Fibroblast of lung (primary cell): ENCODE measurements at regions not wholly inside any gene's neighbourhood (a gene's known extent, or its start where the extent isn't known, plus 50 kb on each side); places are given as distances from the start of the nearest gene placed in this dataset.

Source experiments
- DNase-seq, 2 donors: peaks; one replicate each; pipeline versions ENCODE4 v3.0.0 to v3.0.0-alpha.2; 2010; ENCODE audit warnings: low read depth in 2 of 2
- H2AFZ ChIP-seq: 2 replicates; pipeline ENCODE4 v1.5.1; 2012; ENCODE audit warnings: low read length, control low read depth, inconsistent platforms
- H3K27ac ChIP-seq: 2 replicates; pipeline ENCODE4 v1.5.1; 2011; ENCODE audit warnings: low read length, control low read depth; ENCODE audit not compliant: insufficient read depth
- H3K27me3 ChIP-seq: 2 replicates; pipeline ENCODE4 v1.5.1; 2011; ENCODE audit warnings: mild to moderate bottlenecking, low read length; ENCODE audit not compliant: control insufficient read depth, insufficient read depth
- H3K36me3 ChIP-seq: 2 replicates; pipeline ENCODE4 v1.5.1; 2011; ENCODE audit warnings: low read length; ENCODE audit not compliant: control insufficient read depth, insufficient read depth
- H3K4me1 ChIP-seq: 2 replicates; pipeline ENCODE4 v1.5.1; 2011; ENCODE audit warnings: low read length; ENCODE audit not compliant: control insufficient read depth, insufficient read depth; ENCODE audit errors: extremely low read depth
- H3K4me2 ChIP-seq: 2 replicates; pipeline ENCODE4 v1.5.1; 2011; ENCODE audit warnings: low read length, control low read depth; ENCODE audit not compliant: insufficient read depth; ENCODE audit errors: extremely low read depth
- H3K4me3 ChIP-seq, 4 experiments: fragments of 200-600 bp in 1 of 4; sonication (generic) in 1 of 4; replicated peaks in 1 of 4; 2 replicates each; pipeline ENCODE4 v1.5.1; 2011 to 2016; ENCODE audit warnings: low read length in 4 of 4, low read depth in 3 of 4, mild to moderate bottlenecking in 3 of 4, control low read depth in 2 of 4, inconsistent platforms in 1 of 4, mixed read lengths in 1 of 4; ENCODE audit not compliant: insufficient read depth in 1 of 4; ENCODE audit errors: control extremely low read depth in 1 of 4
- H3K79me2 ChIP-seq: 2 replicates; pipeline ENCODE4 v1.5.1; 2012; ENCODE audit warnings: mild to moderate bottlenecking, low read length, inconsistent platforms; ENCODE audit not compliant: control insufficient read depth, insufficient read depth
- H3K9ac ChIP-seq: 2 replicates; pipeline ENCODE4 v1.5.1; 2011; ENCODE audit warnings: mild to moderate bottlenecking, low read length, control low read depth; ENCODE audit not compliant: insufficient read depth
- H3K9me3 ChIP-seq: 2 replicates; pipeline ENCODE4 v1.5.1; 2012; ENCODE audit warnings: low read depth, low read length; ENCODE audit not compliant: control insufficient read depth, insufficient read depth
- H4K20me1 ChIP-seq: 2 replicates; pipeline ENCODE4 v1.5.1; 2011; ENCODE audit warnings: low read length; ENCODE audit not compliant: control insufficient read depth, insufficient read depth; ENCODE audit errors: extremely low read depth
- CTCF ChIP-seq, 2 donors: IDR thresholded peaks in 1 of 2; conservative IDR thresholded peaks in 1 of 2; 1 replicate in 1 of 2; 2 replicates in 1 of 2; pipeline ENCODE4 v1.5.1; 2011 to 2012; ENCODE audit warnings: low read length in 2 of 2, control low read depth in 1 of 2, inconsistent platforms in 1 of 2, low read depth in 1 of 2, mild to moderate bottlenecking in 1 of 2
- EZH2 ChIP-seq: IDR thresholded peaks from 2 replicates; pipeline ENCODE4 v1.5.1; 2012; ENCODE audit warnings: low read length, control low read depth, mild to moderate bottlenecking; ENCODE audit errors: missing control alignments

- Histone ChIP-seq H3K79me2 (no peaks in the 10 kb centered on the region), H3K36me3 (no peaks in the 10 kb centered on the region), H3K4me3 (no peak overlapping the region), H3K9ac (no peak overlapping the region), H3K27me3 (no peaks in the 10 kb centered on the region), H3K4me1 (no peaks in the 10 kb centered on the region), H3K27ac (no peak overlapping the region), H2AFZ (no peak overlapping the region), H3K9me3 (no peaks in the 10 kb centered on the region), H4K20me1 (no peaks in the 10 kb centered on the region), H3K4me2 (no peak overlapping the region)
- no peak for TF ChIP-seq EZH2
- no peak for TF ChIP-seq CTCF (conservative IDR thresholded peaks at IDR 0.05 in 1 of 2, IDR thresholded peaks at IDR 0.05 in 1 of 2; ENCODE audit: low read depth in 1 of 2, low read length in 2 of 2)
- DNase-seq = no peak
Measured at GRCh38 chr18:75339936-75340605, 87.4 kb downstream of the SMIM21 start.
